ENCODE measurements at regions not wholly inside any gene's neighbourhood (a gene's known extent, or its start where the extent isn't known, plus 50 kb on each side); places are given as distances from the start of the nearest gene placed in this dataset.

- intact Hi-C loops (cut with DNase I), result no loop called here
- no peak overlapping the region for H3K4me3 ChIP-seq
- no peaks in the 10 kb centered on the region for H3K4me1 ChIP-seq (ENCODE audit: insufficient read depth)
- TF ChIP-seq CTCF (IDR thresholded peaks at IDR 0.05), result no peak
- no peak for TF ChIP-seq EP300 (IDR thresholded peaks at IDR 0.05)
- no peak for TF ChIP-seq POLR2A (IDR thresholded peaks at IDR 0.05)
- 84 to 91% (median 87%) methylated on average over 14 of the region's 14 CpGs for WGBS, 3 donors
- no peaks in the 10 kb centered on the region for H3K36me3 ChIP-seq
- no peaks in the 10 kb centered on the region for H3K27me3 ChIP-seq
- H3K9me3 ChIP-seq, result no peaks in the 10 kb centered on the region
- no peak overlapping the region for H3K27ac ChIP-seq
- no peak for DNase-seq
Observed at GRCh38 chr10:4201866-4202825, 417.1 kb upstream of the KLF6 start.

GRCh38 chr10:4199196-4199595, 414.2 kb upstream of the KLF6 start:
- H3K4me3 ChIP-seq, result no peak overlapping the region
- H3K36me3 ChIP-seq, result no peaks in the 10 kb centered on the region
- intact Hi-C loops (cut with DNase I), result no loop called here
- no peaks in the 10 kb centered on the region for H3K27me3 ChIP-seq
- H3K9me3 ChIP-seq, result no peaks in the 10 kb centered on the region
- DNase-seq, result no peak
- H3K4me1 ChIP-seq (ENCODE audit: insufficient read depth), result peaks cover 1% of the 10 kb centered on the region
- WGBS, 3 donors, result 84 to 100% (median 97%) methylated on average over 2 of the region's 2 CpGs
- TF ChIP-seq EP300 (IDR thresholded peaks at IDR 0.05) (no peak), POLR2A (IDR thresholded peaks at IDR 0.05) (no peak), CTCF (IDR thresholded peaks at IDR 0.05) (no peak)
- H3K27ac ChIP-seq, result no peak overlapping the region

GRCh38 chr10:4198216-4198615, 413.2 kb upstream of the KLF6 start:
- intact Hi-C loops (cut with DNase I), result no loop called here
- Histone ChIP-seq H3K36me3 (no peaks in the 10 kb centered on the region), H3K27me3 (no peaks in the 10 kb centered on the region), H3K4me1 (ENCODE audit: insufficient read depth) (peaks cover 1% of the 10 kb centered on the region), H3K9me3 (no peaks in the 10 kb centered on the region), H3K27ac (no peak overlapping the region), H3K4me3 (no peak overlapping the region)
- WGBS, 3 donors, result 75 to 82% (median 78%) methylated on average over 5 of the region's 5 CpGs
- no peak for DNase-seq
- TF ChIP-seq CTCF (IDR thresholded peaks at IDR 0.05) (no peak), EP300 (IDR thresholded peaks at IDR 0.05) (no peak), POLR2A (IDR thresholded peaks at IDR 0.05) (no peak)

- no peak overlapping the region for H3K27ac ChIP-seq
- no peaks in the 10 kb centered on the region for H3K36me3 ChIP-seq
- H3K27me3 ChIP-seq, result no peaks in the 10 kb centered on the region
- DNase-seq, result no peak
- no peak for TF ChIP-seq CTCF (IDR thresholded peaks at IDR 0.05)
- no peak for TF ChIP-seq EP300 (IDR thresholded peaks at IDR 0.05)
- TF ChIP-seq POLR2A (IDR thresholded peaks at IDR 0.05), result no peak
- no peak overlapping the region for H3K4me3 ChIP-seq
- intact Hi-C loops (cut with DNase I), result loop anchor here in 1 of 4 donors (2.0 kb wide), 1 partner anchor 67 kb away; no protein-coding TSS in a partner anchor
- H3K9me3 ChIP-seq, result no peaks in the 10 kb centered on the region
- peaks cover 1% of the 10 kb centered on the region for H3K4me1 ChIP-seq (ENCODE audit: insufficient read depth)
Observed at GRCh38 chr10:4197676-4198075, 412.7 kb upstream of the KLF6 start.
